ENCODE measurements at regions not wholly inside any gene's neighbourhood (a gene's known extent, or its start where the extent isn't known, plus 50 kb on each side); places are given as distances from the start of the nearest gene placed in this dataset.

DNA sequence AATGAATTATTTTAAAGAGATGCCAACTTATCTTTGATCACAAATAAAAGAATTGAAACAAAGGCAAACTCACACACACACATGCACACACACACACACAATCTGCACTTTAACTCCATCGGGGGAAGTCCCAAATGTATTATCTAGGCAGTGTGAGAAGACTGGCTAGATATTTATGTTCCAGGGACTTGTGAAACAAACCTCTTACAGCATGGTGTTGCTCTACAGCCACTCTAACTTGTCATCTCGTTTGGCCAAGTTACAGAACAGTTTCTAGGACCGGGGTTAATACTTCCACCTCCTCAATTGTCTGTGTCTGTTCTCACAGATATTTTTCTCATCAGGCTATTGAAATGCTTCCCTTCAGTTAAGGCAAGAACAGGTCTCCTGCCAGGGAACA, 855.0 kb downstream of the EPHA7 start:
- Histone ChIP-seq H3K4me1 (no peaks in the 10 kb centered on the region), H3K9me3 (no peaks in the 10 kb centered on the region), H3K4me2 (no peak overlapping the region), H3K4me3 (no peak overlapping the region), H3K27ac (no peak overlapping the region)
- no peak for ATAC-seq
- ChIA-PET CTCF (no interaction called here), POLR2A (no interaction called here)
- no peak for DNase-seq (ENCODE audit: low read depth in 1 of 2, low spot score in 1 of 2)
- TF ChIP-seq, protein P1, sequence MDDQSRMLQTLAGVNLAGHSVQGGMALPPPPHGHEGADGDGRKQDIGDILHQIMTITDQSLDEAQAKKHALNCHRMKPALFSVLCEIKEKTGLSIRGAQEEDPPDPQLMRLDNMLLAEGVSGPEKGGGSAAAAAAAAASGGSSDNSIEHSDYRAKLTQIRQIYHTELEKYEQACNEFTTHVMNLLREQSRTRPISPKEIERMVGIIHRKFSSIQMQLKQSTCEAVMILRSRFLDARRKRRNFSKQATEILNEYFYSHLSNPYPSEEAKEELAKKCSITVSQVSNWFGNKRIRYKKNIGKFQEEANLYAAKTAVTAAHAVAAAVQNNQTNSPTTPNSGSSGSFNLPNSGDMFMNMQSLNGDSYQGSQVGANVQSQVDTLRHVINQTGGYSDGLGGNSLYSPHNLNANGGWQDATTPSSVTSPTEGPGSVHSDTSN (IDR thresholded peaks at IDR 0.05), result no peak
- no peak for TF ChIP-seq JUNB (IDR thresholded peaks at IDR 0.05)
- TF ChIP-seq NPAS2 (CRISPR knock-in tag; IDR thresholded peaks at IDR 0.05; ENCODE audit: borderline replicate concordance), result no peak
- TF ChIP-seq SREBF2 (IDR thresholded peaks at IDR 0.05), result no peak
- TF ChIP-seq PHF8 (IDR thresholded peaks at IDR 0.05; ENCODE audit: borderline replicate concordance, low read depth), result no peak
- no peak for TF ChIP-seq CBX8 (IDR thresholded peaks at IDR 0.05)
- TF ChIP-seq, protein P2, sequence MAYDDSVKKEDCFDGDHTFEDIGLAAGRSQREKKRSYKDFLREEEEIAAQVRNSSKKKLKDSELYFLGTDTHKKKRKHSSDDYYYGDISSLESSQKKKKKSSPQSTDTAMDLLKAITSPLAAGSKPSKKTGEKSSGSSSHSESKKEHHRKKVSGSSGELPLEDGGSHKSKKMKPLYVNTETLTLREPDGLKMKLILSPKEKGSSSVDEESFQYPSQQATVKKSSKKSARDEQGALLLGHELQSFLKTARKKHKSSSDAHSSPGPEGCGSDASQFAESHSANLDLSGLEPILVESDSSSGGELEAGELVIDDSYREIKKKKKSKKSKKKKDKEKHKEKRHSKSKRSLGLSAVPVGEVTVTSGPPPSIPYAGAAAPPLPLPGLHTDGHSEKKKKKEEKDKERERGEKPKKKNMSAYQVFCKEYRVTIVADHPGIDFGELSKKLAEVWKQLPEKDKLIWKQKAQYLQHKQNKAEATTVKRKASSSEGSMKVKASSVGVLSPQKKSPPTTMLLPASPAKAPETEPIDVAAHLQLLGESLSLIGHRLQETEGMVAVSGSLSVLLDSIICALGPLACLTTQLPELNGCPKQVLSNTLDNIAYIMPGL (CRISPR knock-in tag; IDR thresholded peaks at IDR 0.05; ENCODE audit: borderline replicate concordance), result no peak
- TF ChIP-seq EHF (CRISPR knock-in tag; IDR thresholded peaks at IDR 0.05), result no peak
- TF ChIP-seq, protein P3, sequence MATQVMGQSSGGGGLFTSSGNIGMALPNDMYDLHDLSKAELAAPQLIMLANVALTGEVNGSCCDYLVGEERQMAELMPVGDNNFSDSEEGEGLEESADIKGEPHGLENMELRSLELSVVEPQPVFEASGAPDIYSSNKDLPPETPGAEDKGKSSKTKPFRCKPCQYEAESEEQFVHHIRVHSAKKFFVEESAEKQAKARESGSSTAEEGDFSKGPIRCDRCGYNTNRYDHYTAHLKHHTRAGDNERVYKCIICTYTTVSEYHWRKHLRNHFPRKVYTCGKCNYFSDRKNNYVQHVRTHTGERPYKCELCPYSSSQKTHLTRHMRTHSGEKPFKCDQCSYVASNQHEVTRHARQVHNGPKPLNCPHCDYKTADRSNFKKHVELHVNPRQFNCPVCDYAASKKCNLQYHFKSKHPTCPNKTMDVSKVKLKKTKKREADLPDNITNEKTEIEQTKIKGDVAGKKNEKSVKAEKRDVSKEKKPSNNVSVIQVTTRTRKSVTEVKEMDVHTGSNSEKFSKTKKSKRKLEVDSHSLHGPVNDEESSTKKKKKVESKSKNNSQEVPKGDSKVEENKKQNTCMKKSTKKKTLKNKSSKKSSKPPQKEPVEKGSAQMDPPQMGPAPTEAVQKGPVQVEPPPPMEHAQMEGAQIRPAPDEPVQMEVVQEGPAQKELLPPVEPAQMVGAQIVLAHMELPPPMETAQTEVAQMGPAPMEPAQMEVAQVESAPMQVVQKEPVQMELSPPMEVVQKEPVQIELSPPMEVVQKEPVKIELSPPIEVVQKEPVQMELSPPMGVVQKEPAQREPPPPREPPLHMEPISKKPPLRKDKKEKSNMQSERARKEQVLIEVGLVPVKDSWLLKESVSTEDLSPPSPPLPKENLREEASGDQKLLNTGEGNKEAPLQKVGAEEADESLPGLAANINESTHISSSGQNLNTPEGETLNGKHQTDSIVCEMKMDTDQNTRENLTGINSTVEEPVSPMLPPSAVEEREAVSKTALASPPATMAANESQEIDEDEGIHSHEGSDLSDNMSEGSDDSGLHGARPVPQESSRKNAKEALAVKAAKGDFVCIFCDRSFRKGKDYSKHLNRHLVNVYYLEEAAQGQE (IDR thresholded peaks at IDR 0.05), result no peak
- no peak for TF ChIP-seq CTCF (IDR thresholded peaks at IDR 0.05)
- no peak for TF ChIP-seq KDM5A (IDR thresholded peaks at IDR 0.05)
- TF ChIP-seq, protein P4, sequence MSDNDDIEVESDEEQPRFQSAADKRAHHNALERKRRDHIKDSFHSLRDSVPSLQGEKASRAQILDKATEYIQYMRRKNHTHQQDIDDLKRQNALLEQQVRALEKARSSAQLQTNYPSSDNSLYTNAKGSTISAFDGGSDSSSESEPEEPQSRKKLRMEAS (IDR thresholded peaks at IDR 0.05), result no peak
- TF ChIP-seq MAZ (IDR thresholded peaks at IDR 0.05; ENCODE audit: borderline replicate concordance, low read depth, low read length), result no peak
- no peak for TF ChIP-seq TP53 (CRISPR knock-in tag; IDR thresholded peaks at IDR 0.05)
- no peak for TF ChIP-seq HOXB5 (CRISPR knock-in tag; IDR thresholded peaks at IDR 0.05)
- no peak for TF ChIP-seq FOXS1 (CRISPR knock-in tag; IDR thresholded peaks at IDR 0.05)
- no peak for TF ChIP-seq EP300 (IDR thresholded peaks at IDR 0.05)
- TF ChIP-seq JUN (IDR thresholded peaks at IDR 0.05), result no peak
- FAIRE-seq, result no peak
- 3% methylated on average over 3 of the region's 3 CpGs for WGBS (ENCODE audit: missing lambda C conversion rate)

DNA sequence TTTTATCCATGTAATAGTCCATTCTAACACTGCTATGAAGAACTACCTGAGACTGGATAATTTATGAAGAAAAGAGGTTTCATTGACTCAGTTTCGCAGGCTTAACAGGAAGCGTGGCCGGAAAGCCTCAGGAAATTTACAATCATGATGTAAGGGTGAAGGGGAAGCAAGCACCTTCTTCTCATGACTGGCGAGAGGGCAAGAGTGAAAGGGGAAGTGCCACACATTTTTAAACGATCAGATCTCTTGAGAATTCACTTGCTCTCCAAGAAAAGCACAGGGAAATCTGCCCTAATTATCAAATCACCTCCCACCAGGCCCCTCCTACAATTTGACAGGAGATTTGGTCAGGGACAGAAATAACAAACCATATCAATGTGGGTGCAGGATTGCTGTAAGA, 859.7 kb downstream of the EPHA7 start:
- H3K4me3 ChIP-seq, result no peak overlapping the region
- H3K4me1 ChIP-seq, result no peaks in the 10 kb centered on the region
- ATAC-seq (no peak), FAIRE-seq (no peak), DNase-seq (ENCODE audit: low read depth in 1 of 2, low spot score in 1 of 2) (no peak)
- TF ChIP-seq CBX8 (IDR thresholded peaks at IDR 0.05), result no peak
- TF ChIP-seq RARB (CRISPR knock-in tag; IDR thresholded peaks at IDR 0.05), result no peak
- TF ChIP-seq NPAS2 (CRISPR knock-in tag; IDR thresholded peaks at IDR 0.05; ENCODE audit: borderline replicate concordance), result no peak
- TF ChIP-seq NR3C1 (IDR thresholded peaks at IDR 0.05), result no peak
- TF ChIP-seq FOSL2 (IDR thresholded peaks at IDR 0.05), result no peak
- TF ChIP-seq FOSL2 (CRISPR knock-in tag; IDR thresholded peaks at IDR 0.05), result no peak
- TF ChIP-seq, protein P5, sequence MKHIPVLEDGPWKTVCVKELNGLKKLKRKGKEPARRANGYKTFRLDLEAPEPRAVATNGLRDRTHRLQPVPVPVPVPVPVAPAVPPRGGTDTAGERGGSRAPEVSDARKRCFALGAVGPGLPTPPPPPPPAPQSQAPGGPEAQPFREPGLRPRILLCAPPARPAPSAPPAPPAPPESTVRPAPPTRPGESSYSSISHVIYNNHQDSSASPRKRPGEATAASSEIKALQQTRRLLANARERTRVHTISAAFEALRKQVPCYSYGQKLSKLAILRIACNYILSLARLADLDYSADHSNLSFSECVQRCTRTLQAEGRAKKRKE (CRISPR knock-in tag; IDR thresholded peaks at IDR 0.05; ENCODE audit: low read depth), result no peak
- TF ChIP-seq PHF8 (IDR thresholded peaks at IDR 0.05; ENCODE audit: borderline replicate concordance, low read depth), result no peak
- no peak for TF ChIP-seq HOXA7 (CRISPR knock-in tag; IDR thresholded peaks at IDR 0.05)
- TF ChIP-seq CEBPB (IDR thresholded peaks at IDR 0.05), result no peak
- no peak for TF ChIP-seq RFX5 (IDR thresholded peaks at IDR 0.05)
- no peak for TF ChIP-seq SREBF2 (IDR thresholded peaks at IDR 0.05)
- H3K4me2 ChIP-seq, result no peak overlapping the region
- no peak overlapping the region for H3K27ac ChIP-seq
- 5% methylated on average over 5 of the region's 5 CpGs for WGBS (ENCODE audit: missing lambda C conversion rate)
- H3K9me3 ChIP-seq, result no peaks in the 10 kb centered on the region
- ChIA-PET CTCF (no interaction called here), POLR2A (no interaction called here)
